ENCODE measurements at regions not wholly inside any gene's neighbourhood (a gene's known extent, or its start where the extent isn't known, plus 50 kb on each side); places are given as distances from the start of the nearest gene placed in this dataset.
"Not testable (repeated sequence)": the region's sequence is repeated elsewhere in the genome, so short reads cannot be mapped to it uniquely, and the experiment has no call there.

GRCh38 chr11:44418456-44418830, 108.5 kb upstream of the ALX4 start:
- DNase-seq = no peak

GRCh38 chr11:44421090-44421675, 111.2 kb upstream of the ALX4 start:
- no peak for DNase-seq

GRCh38 chr11:44423289-44423688, 113.3 kb upstream of the ALX4 start:
- DNase-seq = no peak

- DNase-seq = no peak
Measured at GRCh38 chr11:44424841-44425240, 114.9 kb upstream of the ALX4 start.

- no peak for DNase-seq
Measured at GRCh38 chr11:44426119-44426518, 116.2 kb upstream of the ALX4 start.

- no peak for DNase-seq
Measured at GRCh38 chr11:44426958-44427357, 117.0 kb upstream of the ALX4 start.

GRCh38 chr11:44427432-44427831, 117.5 kb upstream of the ALX4 start:
- DNase-seq = no peak

- DNase-seq = no peak
Measured at GRCh38 chr11:44430140-44430539, 120.2 kb upstream of the ALX4 start.

- DNase-seq = no peak
Measured at GRCh38 chr11:44434191-44434590, 124.3 kb upstream of the ALX4 start.

GRCh38 chr11:44437122-44437521, 127.2 kb upstream of the ALX4 start:
- DNase-seq = no peak

GRCh38 chr11:44442893-44443673, 122.4 kb upstream of the CD82 start:
- not testable (repeated sequence) for DNase-seq

GRCh38 chr11:44443836-44444769, 121.4 kb upstream of the CD82 start:
- DNase-seq = no peak

GRCh38 chr11:44444770-44445321, 120.6 kb upstream of the CD82 start:
- no peak for DNase-seq

- no peak for DNase-seq
Measured at GRCh38 chr11:44445500-44446365, 119.7 kb upstream of the CD82 start.

- DNase-seq = no peak
Measured at GRCh38 chr11:44446366-44446762, 119.1 kb upstream of the CD82 start.

GRCh38 chr11:44446996-44447771, 118.3 kb upstream of the CD82 start:
- DNase-seq = no peak

- no peak for DNase-seq
Measured at GRCh38 chr11:44450295-44450932, 115.0 kb upstream of the CD82 start.

- DNase-seq = no peak
Measured at GRCh38 chr11:44451706-44452105, 113.8 kb upstream of the CD82 start.

GRCh38 chr11:44452827-44453572, 112.5 kb upstream of the CD82 start:
- no peak for DNase-seq

GRCh38 chr11:44453871-44454270, 111.6 kb upstream of the CD82 start:
- DNase-seq = no peak

Data from HCEC 1CT (cell line).